HepG2 (cell line): ENCODE measurements at regions not wholly inside any gene's neighbourhood (a gene's known extent, or its start where the extent isn't known, plus 50 kb on each side); places are given as distances from the start of the nearest gene placed in this dataset.

Experiments used
- ATAC-seq: fragments of 200-7000 bp; cut with Tn5 transposase; 3 replicates; pipeline ENCODE4 v1.9.1; 2020; ENCODE audit warnings: mild to moderate bottlenecking, moderate library complexity
- BruUV-seq: library from RNA; stranded (reverse); fragments of 400-500 nt; replicated peaks from 2 replicates; lab custom pipeline; 2021; lab: Mats Ljungman, UMichigan
- CTCF ChIA-PET: fragments of 300-600 bp; formaldehyde crosslinking; extraction: SDS; loops from one replicate; lab custom pipeline; 2021; ENCODE audit warnings: low total read pairs, inconsistent platforms, low intra/inter-chr PET ratio; lab: Yijun Ruan, JAX
- POLR2A ChIA-PET: fragments of 350-600 bp; sonication (Branson Sonifier 250); formaldehyde crosslinking; loops from one replicate; lab custom pipeline; 2020; ENCODE audit warnings: antibody characterized with exemption, inconsistent platforms; lab: Yijun Ruan, JAX
- DNase-seq: peaks from one replicate; pipeline ENCODE4 v3.0.0-alpha.2; 2015; ENCODE audit warnings: low spot score
- FAIRE-seq: peaks from 3 replicates; lab custom pipeline; 2011; peaks lifted over from hg19 to GRCh38; lab: Jason Lieb, UNC
- H2AFZ ChIP-seq: one replicate; pipeline ENCODE4 v1.6.1; 2011; ENCODE audit warnings: low read length, inconsistent platforms
- H3K27ac ChIP-seq: fragments of 300-600 bp; 3 replicates; pipeline ENCODE4 v1.8.0; 2011; ENCODE audit warnings: mixed run types, mild to moderate bottlenecking, mixed read lengths, low read length, inconsistent platforms; ENCODE audit not compliant: insufficient read depth; ENCODE audit errors: extremely low read length
- H3K27me3 ChIP-seq, 2 experiments: fragments of 200-600 bp in 1 of 2; 2 replicates in 1 of 2; 3 replicates in 1 of 2; pipeline versions ENCODE4 v1.6.0 to v1.8.0; 2011; ENCODE audit warnings: low read length in 2 of 2, mild to moderate bottlenecking in 2 of 2, moderate library complexity in 2 of 2, inconsistent platforms in 1 of 2; ENCODE audit not compliant: insufficient read depth in 2 of 2, control insufficient read depth in 1 of 2
- H3K36me3 ChIP-seq, 2 experiments: fragments of 200-600 bp in 1 of 2; replicated peaks in 1 of 2; 2 replicates in 1 of 2; 3 replicates in 1 of 2; pipeline versions ENCODE4 v1.5.1 to v1.8.0; 2011; ENCODE audit warnings: low read length in 2 of 2, inconsistent platforms in 1 of 2; ENCODE audit not compliant: insufficient read depth in 2 of 2, control insufficient read depth in 1 of 2
- H3K4me1 ChIP-seq: 2 replicates; pipeline ENCODE4 v1.5.1; 2012; ENCODE audit warnings: low read length, inconsistent platforms; ENCODE audit not compliant: insufficient read depth
- H3K4me2 ChIP-seq: 2 replicates; pipeline ENCODE4 v1.6.0; 2011; ENCODE audit warnings: low read depth, low read length, inconsistent platforms
- H3K4me3 ChIP-seq, 3 experiments: fragments of 200-600 bp in 1 of 3; sonication (generic), shearing (Covaris generic) in 1 of 3; replicated peaks in 1 of 3; 2 replicates each; pipeline ENCODE4 v1.5.1; 2011 to 2016; ENCODE audit warnings: low read length in 3 of 3, inconsistent platforms in 2 of 3, low read depth in 2 of 3, mild to moderate bottlenecking in 2 of 3, control low read depth in 1 of 3, mixed read lengths in 1 of 3; ENCODE audit not compliant: insufficient read depth in 1 of 3
- H3K79me2 ChIP-seq: one replicate; pipeline ENCODE4 v1.6.1; 2011; ENCODE audit warnings: low read length, inconsistent platforms; ENCODE audit not compliant: insufficient read depth
- H3K9ac ChIP-seq: 2 replicates; pipeline ENCODE4 v1.6.0; 2011; ENCODE audit warnings: mild to moderate bottlenecking, low read depth, low read length, inconsistent platforms; ENCODE audit not compliant: insufficient read depth
- H3K9me3 ChIP-seq: 2 replicates; pipeline ENCODE4 v1.5.1; 2012; ENCODE audit warnings: mild to moderate bottlenecking, low read length
- H4K20me1 ChIP-seq: 2 replicates; pipeline ENCODE4 v1.6.0; 2011; ENCODE audit warnings: inconsistent platforms, mild to moderate bottlenecking, low read length, moderate library complexity; ENCODE audit not compliant: insufficient read depth
- HOXA3 ChIP-seq: sonication (generic); formaldehyde crosslinking; IDR thresholded peaks from 2 replicates; pipeline ENCODE4 v1.5.0; 2020; ENCODE audit warnings: missing genetic modification reagents
- KAT7 ChIP-seq: IDR thresholded peaks from 2 replicates; pipeline ENCODE4 v1.6.1; 2018; ENCODE audit warnings: borderline replicate concordance, missing compliant biosample characterization
- KDM4B ChIP-seq: sonication (generic); formaldehyde crosslinking; IDR thresholded peaks from 2 replicates; pipeline ENCODE4 v1.4.0; 2020; ENCODE audit warnings: missing genetic modification reagents
- NCOA5 ChIP-seq: sonication (generic); formaldehyde crosslinking; IDR thresholded peaks from 2 replicates; pipeline ENCODE4 v1.4.0; 2020; ENCODE audit warnings: missing genetic modification reagents
- REPIN1 ChIP-seq: sonication (generic); formaldehyde crosslinking; IDR thresholded peaks from 2 replicates; pipeline ENCODE4 v1.8.0; 2022; ENCODE audit warnings: missing genetic modification reagents, low read depth, mild to moderate bottlenecking, borderline replicate concordance
- SAP130 ChIP-seq: IDR thresholded peaks from 2 replicates; pipeline ENCODE4 v1.6.1; 2016; ENCODE audit warnings: low read depth
- SP2 ChIP-seq: sonication (generic); formaldehyde crosslinking; IDR thresholded peaks from 2 replicates; pipeline ENCODE4 v1.5.1; 2020; ENCODE audit warnings: mild to moderate bottlenecking, missing genetic modification reagents
- STAT5B ChIP-seq: sonication (generic); formaldehyde crosslinking; IDR thresholded peaks from 2 replicates; pipeline ENCODE4 v1.4.0; 2020; ENCODE audit warnings: missing genetic modification reagents
- ZFY ChIP-seq: sonication (generic); formaldehyde crosslinking; IDR thresholded peaks from 2 replicates; pipeline ENCODE4 v1.4.0; 2020; ENCODE audit warnings: missing genetic modification reagents
- ZIK1 ChIP-seq: sonication (generic); formaldehyde crosslinking; IDR thresholded peaks from 2 replicates; pipeline ENCODE4 v1.5.0; 2020; ENCODE audit warnings: mild to moderate bottlenecking, low read depth, missing genetic modification reagents, borderline replicate concordance
- ZKSCAN5 ChIP-seq: sonication (generic); formaldehyde crosslinking; IDR thresholded peaks from 2 replicates; pipeline ENCODE4 v1.5.1; 2020; ENCODE audit warnings: mild to moderate bottlenecking, missing genetic modification reagents
- ZNF136 ChIP-seq: sonication (generic); formaldehyde crosslinking; IDR thresholded peaks from 2 replicates; pipeline ENCODE4 v1.8.1; 2022; ENCODE audit warnings: low read depth, mild to moderate bottlenecking, moderate library complexity, missing genetic modification reagents
- ZNF292 ChIP-seq: sonication (generic); formaldehyde crosslinking; IDR thresholded peaks from 2 replicates; pipeline ENCODE4 v1.8.1; 2022; ENCODE audit warnings: mild to moderate bottlenecking, low read depth, missing genetic modification reagents, borderline replicate concordance
- ZNF773 ChIP-seq: sonication (generic); formaldehyde crosslinking; IDR thresholded peaks from 2 replicates; pipeline ENCODE4 v1.4.0; 2020; ENCODE audit warnings: missing genetic modification reagents, borderline replicate concordance
- ZNF790 ChIP-seq: sonication (generic); formaldehyde crosslinking; IDR thresholded peaks from 2 replicates; pipeline ENCODE4 v1.8.0; 2022; ENCODE audit warnings: missing genetic modification reagents, mild to moderate bottlenecking, borderline replicate concordance
- WGBS: methylation state at CpG from one replicate; pipeline ENCODE4 v1.1.6; 2017; ENCODE audit warnings: low lambda C conversion rate; 5-methylcytosine and 5-hydroxymethylcytosine counted together
- in situ Hi-C: cut with HindIII; loops from 2 replicates; pipeline ENCODE4 v1.10.0; 2017; ENCODE audit warnings: low pct_unique_long_range_greater_than_20kb; ENCODE audit not compliant: extremely low pct_ligation_motif_present
- intact Hi-C: fragments of 100-400 bp; cut with micrococcal nuclease; formaldehyde crosslinking; loops from one replicate; pipeline ENCODE4 v1.10.0; 2022; ENCODE audit not compliant: unreplicated experiment
- TF ChIP-seq, protein P1 (sequence below): IDR thresholded peaks from 2 replicates; pipeline ENCODE4 v1.6.1; 2012; ENCODE audit warnings: low read depth, low read length, improper control_type of control experiment
- TF ChIP-seq, protein P2 (sequence below): sonication (generic); formaldehyde crosslinking; IDR thresholded peaks from 2 replicates; pipeline ENCODE4 v1.5.1; 2020; ENCODE audit warnings: mild to moderate bottlenecking, missing genetic modification reagents, moderate library complexity
- TF ChIP-seq, protein P3 (sequence below): IDR thresholded peaks from 2 replicates; pipeline ENCODE4 v1.6.1; 2012; ENCODE audit warnings: inconsistent platforms

DNA sequence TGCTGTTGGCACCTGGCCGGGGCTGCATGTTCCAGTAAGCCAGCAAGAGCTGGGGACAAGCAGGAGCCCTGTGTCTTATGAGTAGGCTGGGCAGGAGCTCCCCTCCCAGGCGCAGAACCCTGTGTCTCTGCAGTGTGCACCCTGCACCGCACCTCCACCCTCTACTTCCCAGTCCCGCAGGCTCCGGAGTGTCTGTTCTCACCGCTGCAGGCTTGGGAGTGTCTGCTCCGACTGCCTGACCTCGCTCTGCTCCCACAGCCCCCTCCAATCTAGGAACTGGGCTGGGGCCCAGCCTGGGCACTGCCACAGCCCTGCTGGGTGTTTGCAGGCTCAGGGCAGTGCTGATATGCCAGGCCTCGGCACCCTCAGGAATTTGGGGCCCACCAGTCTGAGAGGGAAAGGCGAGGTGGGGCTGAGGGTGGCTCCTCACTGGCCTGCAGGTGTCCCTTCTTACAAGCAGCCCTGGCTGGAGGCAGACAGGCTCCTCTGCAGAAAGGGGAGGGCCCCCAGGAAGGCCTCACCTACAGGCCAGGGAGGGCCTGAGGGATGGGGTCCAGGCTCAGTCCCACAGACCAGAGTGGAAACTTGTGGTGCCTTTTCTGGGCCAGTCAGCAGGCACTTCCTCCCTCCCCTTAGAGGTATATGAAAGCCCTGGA, 871.6 kb upstream of the GJE1 start:
- peak; percentile 92 for ATAC-seq

More for the DNA sequence above, 871.6 kb upstream of the GJE1 start:
- Histone ChIP-seq H3K79me2 (no peaks in the 10 kb centered on the region), H3K4me2 (0 out of 2 replicates have a peak overlapping the region, but pooled peaks have one; percentile 16), H3K4me1 (no peaks in the 10 kb centered on the region), H3K27me3 (0 out of 5 replicates have a peak, but pooled peaks cover 0 to 1% of the 10 kb centered on the region in 2 experiments), H3K27ac (no peak overlapping the region), H3K9me3 (no peaks in the 10 kb centered on the region), H3K9ac (no peak overlapping the region), H3K4me3 (peak overlapping the region in 1 of 3 experiments; percentile 9; a peak in 1 of 6 replicates), H2AFZ (no peak overlapping the region), H4K20me1 (no peaks in the 10 kb centered on the region), H3K36me3 (no peaks in the 10 kb centered on the region)
- intact Hi-C loops (no loop called here), in situ Hi-C loops (no loop called here)
- no peak for FAIRE-seq
- TF ChIP-seq ZNF136, result no peak
- TF ChIP-seq KDM4B (CRISPR knock-in tag), result no peak
- TF ChIP-seq, protein P1, sequence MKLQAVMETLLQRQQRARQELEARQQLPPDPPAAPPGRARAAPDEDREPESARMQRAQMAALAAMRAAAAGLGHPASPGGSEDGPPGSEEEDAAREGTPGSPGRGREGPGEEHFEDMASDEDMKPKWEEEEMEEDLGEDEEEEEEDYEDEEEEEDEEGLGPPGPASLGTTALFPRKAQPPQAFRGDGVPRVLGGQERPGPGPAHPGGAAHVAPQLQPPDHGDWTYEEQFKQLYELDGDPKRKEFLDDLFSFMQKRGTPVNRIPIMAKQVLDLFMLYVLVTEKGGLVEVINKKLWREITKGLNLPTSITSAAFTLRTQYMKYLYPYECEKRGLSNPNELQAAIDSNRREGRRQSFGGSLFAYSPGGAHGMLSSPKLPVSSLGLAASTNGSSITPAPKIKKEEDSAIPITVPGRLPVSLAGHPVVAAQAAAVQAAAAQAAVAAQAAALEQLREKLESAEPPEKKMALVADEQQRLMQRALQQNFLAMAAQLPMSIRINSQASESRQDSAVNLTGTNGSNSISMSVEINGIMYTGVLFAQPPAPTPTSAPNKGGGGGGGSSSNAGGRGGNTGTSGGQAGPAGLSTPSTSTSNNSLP, result no peak
- TF ChIP-seq ZNF292 (CRISPR knock-in tag), result no peak
- TF ChIP-seq KAT7 (CRISPR knock-in tag), result no peak
- no peak for TF ChIP-seq NCOA5 (CRISPR knock-in tag)
- TF ChIP-seq SP2, result no peak
- TF ChIP-seq SAP130 (CRISPR knock-in tag), result no peak
- TF ChIP-seq ZKSCAN5 (CRISPR knock-in tag), result no peak
- no peak for TF ChIP-seq ZFY (CRISPR knock-in tag)
- TF ChIP-seq STAT5B (CRISPR knock-in tag), result no peak
- no peak for TF ChIP-seq ZNF790
- TF ChIP-seq HOXA3 (CRISPR knock-in tag), result no peak
- TF ChIP-seq, protein P2, sequence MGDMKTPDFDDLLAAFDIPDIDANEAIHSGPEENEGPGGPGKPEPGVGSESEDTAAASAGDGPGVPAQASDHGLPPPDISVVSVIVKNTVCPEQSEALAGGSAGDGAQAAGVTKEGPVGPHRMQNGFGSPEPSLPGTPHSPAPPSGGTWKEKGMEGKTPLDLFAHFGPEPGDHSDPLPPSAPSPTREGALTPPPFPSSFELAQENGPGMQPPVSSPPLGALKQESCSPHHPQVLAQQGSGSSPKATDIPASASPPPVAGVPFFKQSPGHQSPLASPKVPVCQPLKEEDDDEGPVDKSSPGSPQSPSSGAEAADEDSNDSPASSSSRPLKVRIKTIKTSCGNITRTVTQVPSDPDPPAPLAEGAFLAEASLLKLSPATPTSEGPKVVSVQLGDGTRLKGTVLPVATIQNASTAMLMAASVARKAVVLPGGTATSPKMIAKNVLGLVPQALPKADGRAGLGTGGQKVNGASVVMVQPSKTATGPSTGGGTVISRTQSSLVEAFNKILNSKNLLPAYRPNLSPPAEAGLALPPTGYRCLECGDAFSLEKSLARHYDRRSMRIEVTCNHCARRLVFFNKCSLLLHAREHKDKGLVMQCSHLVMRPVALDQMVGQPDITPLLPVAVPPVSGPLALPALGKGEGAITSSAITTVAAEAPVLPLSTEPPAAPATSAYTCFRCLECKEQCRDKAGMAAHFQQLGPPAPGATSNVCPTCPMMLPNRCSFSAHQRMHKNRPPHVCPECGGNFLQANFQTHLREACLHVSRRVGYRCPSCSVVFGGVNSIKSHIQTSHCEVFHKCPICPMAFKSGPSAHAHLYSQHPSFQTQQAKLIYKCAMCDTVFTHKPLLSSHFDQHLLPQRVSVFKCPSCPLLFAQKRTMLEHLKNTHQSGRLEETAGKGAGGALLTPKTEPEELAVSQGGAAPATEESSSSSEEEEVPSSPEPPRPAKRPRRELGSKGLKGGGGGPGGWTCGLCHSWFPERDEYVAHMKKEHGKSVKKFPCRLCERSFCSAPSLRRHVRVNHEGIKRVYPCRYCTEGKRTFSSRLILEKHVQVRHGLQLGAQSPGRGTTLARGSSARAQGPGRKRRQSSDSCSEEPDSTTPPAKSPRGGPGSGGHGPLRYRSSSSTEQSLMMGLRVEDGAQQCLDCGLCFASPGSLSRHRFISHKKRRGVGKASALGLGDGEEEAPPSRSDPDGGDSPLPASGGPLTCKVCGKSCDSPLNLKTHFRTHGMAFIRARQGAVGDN (CRISPR knock-in tag), result no peak; the same call in 1 of the 2 replicates
- TF ChIP-seq REPIN1 (CRISPR knock-in tag), result no peak
- TF ChIP-seq ZIK1 (CRISPR knock-in tag), result no peak
- TF ChIP-seq ZNF773 (CRISPR knock-in tag), result no peak
- TF ChIP-seq, protein P3, sequence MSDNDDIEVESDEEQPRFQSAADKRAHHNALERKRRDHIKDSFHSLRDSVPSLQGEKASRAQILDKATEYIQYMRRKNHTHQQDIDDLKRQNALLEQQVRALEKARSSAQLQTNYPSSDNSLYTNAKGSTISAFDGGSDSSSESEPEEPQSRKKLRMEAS, result no peak
- POLR2A ChIA-PET, result no interaction called here
- no peak for DNase-seq
- WGBS, result 18% methylated on average over 6 of the region's 10 CpGs
- CTCF ChIA-PET, result no interaction called here
- no TSS peak for BruUV-seq
